ENCODE measurements at regions not wholly inside any gene's neighbourhood (a gene's known extent, or its start where the extent isn't known, plus 50 kb on each side); places are given as distances from the start of the nearest gene placed in this dataset.

- no peak for TF ChIP-seq PATZ1 (CRISPR knock-in tag; IDR thresholded peaks at IDR 0.05; ENCODE audit: borderline replicate concordance)
- TF ChIP-seq ZFP3 (CRISPR knock-in tag; IDR thresholded peaks at IDR 0.05): no peak
- no peak for TF ChIP-seq TCF4 (CRISPR knock-in tag; IDR thresholded peaks at IDR 0.05; ENCODE audit: borderline replicate concordance)
- TF ChIP-seq TOX (CRISPR knock-in tag; IDR thresholded peaks at IDR 0.05; ENCODE audit: borderline replicate concordance): no peak
- no peak for TF ChIP-seq ZFP30 (CRISPR knock-in tag; IDR thresholded peaks at IDR 0.05)
- TF ChIP-seq BACH2 (CRISPR knock-in tag; IDR thresholded peaks at IDR 0.05; ENCODE audit: borderline replicate concordance): no peak
- no peak for TF ChIP-seq ARNTL (CRISPR knock-in tag; IDR thresholded peaks at IDR 0.05; ENCODE audit: borderline replicate concordance, low read depth)
- no peak for TF ChIP-seq ZNF8 (CRISPR knock-in tag; IDR thresholded peaks at IDR 0.05)
- no peak for TF ChIP-seq RARB (CRISPR knock-in tag; IDR thresholded peaks at IDR 0.05)
- no peak for TF ChIP-seq PPARA (CRISPR knock-in tag; IDR thresholded peaks at IDR 0.05; ENCODE audit: borderline replicate concordance)
- TF ChIP-seq CSRNP3 (CRISPR knock-in tag; IDR thresholded peaks at IDR 0.05): no peak
These were observed 256.5 kb upstream of the CRY1 start for GRCh38 chr12:107349839-107350238.
